ENCODE measurements at regions not wholly inside any gene's neighbourhood (a gene's known extent, or its start where the extent isn't known, plus 50 kb on each side); places are given as distances from the start of the nearest gene placed in this dataset.

- Histone ChIP-seq H3K4me3 (ENCODE audit: low read length) (no peak overlapping the region), H3K9me3 (ENCODE audit: low read depth, low read length) (no peaks in the 10 kb centered on the region)
Observed at GRCh38 chr9:126119731-126120130, 206.9 kb upstream of the MVB12B start.

GRCh38 chr9:126122901-126123616 lies 203.6 kb upstream of the MVB12B start:
- Histone ChIP-seq H3K27me3 (ENCODE audit: insufficient read depth, low read length) (no peaks in the 10 kb centered on the region), H3K4me3 (ENCODE audit: low read length) (no peak overlapping the region), H3K9me3 (ENCODE audit: low read depth, low read length) (no peaks in the 10 kb centered on the region), H3K4me1 (ENCODE audit: insufficient read depth, low read length) (no peaks in the 10 kb centered on the region)

More at GRCh38 chr9:126119731-126120130, 206.9 kb upstream of the MVB12B start:
- H3K4me1 ChIP-seq (ENCODE audit: insufficient read depth, low read length) = no peaks in the 10 kb centered on the region
- H3K27me3 ChIP-seq (ENCODE audit: insufficient read depth, low read length) = no peaks in the 10 kb centered on the region

- H3K9me3 ChIP-seq (ENCODE audit: low read depth, low read length) = no peaks in the 10 kb centered on the region
Observed at GRCh38 chr9:126123927-126124326, 202.7 kb upstream of the MVB12B start.

GRCh38 chr9:126125177-126125576 lies 201.5 kb upstream of the MVB12B start:
- H3K4me1 ChIP-seq (ENCODE audit: insufficient read depth, low read length) = no peaks in the 10 kb centered on the region
- H3K27me3 ChIP-seq (ENCODE audit: insufficient read depth, low read length) = no peaks in the 10 kb centered on the region
- H3K4me3 ChIP-seq (ENCODE audit: low read length) = no peak overlapping the region
- H3K9me3 ChIP-seq (ENCODE audit: low read depth, low read length) = no peaks in the 10 kb centered on the region

More at GRCh38 chr9:126123927-126124326, 202.7 kb upstream of the MVB12B start:
- Histone ChIP-seq H3K4me3 (ENCODE audit: low read length) (no peak overlapping the region), H3K4me1 (ENCODE audit: insufficient read depth, low read length) (no peaks in the 10 kb centered on the region), H3K27me3 (ENCODE audit: insufficient read depth, low read length) (no peaks in the 10 kb centered on the region)

- Histone ChIP-seq H3K27me3 (ENCODE audit: insufficient read depth, low read length) (no peaks in the 10 kb centered on the region), H3K4me3 (ENCODE audit: low read length) (no peak overlapping the region), H3K9me3 (ENCODE audit: low read depth, low read length) (no peaks in the 10 kb centered on the region), H3K4me1 (ENCODE audit: insufficient read depth, low read length) (no peaks in the 10 kb centered on the region)
Observed at GRCh38 chr9:126125577-126125976, 201.1 kb upstream of the MVB12B start.

GRCh38 chr9:126125992-126126409 lies 200.6 kb upstream of the MVB12B start:
- Histone ChIP-seq H3K4me3 (ENCODE audit: low read length) (no peak overlapping the region), H3K4me1 (ENCODE audit: insufficient read depth, low read length) (no peaks in the 10 kb centered on the region), H3K9me3 (ENCODE audit: low read depth, low read length) (no peaks in the 10 kb centered on the region), H3K27me3 (ENCODE audit: insufficient read depth, low read length) (no peaks in the 10 kb centered on the region)

GRCh38 chr9:126126807-126127206 lies 199.8 kb upstream of the MVB12B start:
- Histone ChIP-seq H3K4me1 (ENCODE audit: insufficient read depth, low read length) (no peaks in the 10 kb centered on the region), H3K4me3 (ENCODE audit: low read length) (no peak overlapping the region), H3K27me3 (ENCODE audit: insufficient read depth, low read length) (no peaks in the 10 kb centered on the region), H3K9me3 (ENCODE audit: low read depth, low read length) (no peaks in the 10 kb centered on the region)

- Histone ChIP-seq H3K4me3 (ENCODE audit: low read length) (no peak overlapping the region), H3K9me3 (ENCODE audit: low read depth, low read length) (no peaks in the 10 kb centered on the region), H3K27me3 (ENCODE audit: insufficient read depth, low read length) (peaks cover 3% of the 10 kb centered on the region), H3K4me1 (ENCODE audit: insufficient read depth, low read length) (no peaks in the 10 kb centered on the region)
Observed at GRCh38 chr9:126127591-126127990, 199.0 kb upstream of the MVB12B start.

GRCh38 chr9:126128494-126129142 lies 198.0 kb upstream of the MVB12B start:
- Histone ChIP-seq H3K4me1 (ENCODE audit: insufficient read depth, low read length) (no peaks in the 10 kb centered on the region), H3K27me3 (ENCODE audit: insufficient read depth, low read length) (peaks cover 4% of the 10 kb centered on the region), H3K9me3 (ENCODE audit: low read depth, low read length) (no peaks in the 10 kb centered on the region), H3K4me3 (ENCODE audit: low read length) (no peak overlapping the region)

- no peaks in the 10 kb centered on the region for H3K9me3 ChIP-seq (ENCODE audit: low read depth, low read length)
- no peaks in the 10 kb centered on the region for H3K4me1 ChIP-seq (ENCODE audit: insufficient read depth, low read length)
- peaks cover 4% of the 10 kb centered on the region for H3K27me3 ChIP-seq (ENCODE audit: insufficient read depth, low read length)
- H3K4me3 ChIP-seq (ENCODE audit: low read length) = no peak overlapping the region
Observed at GRCh38 chr9:126131066-126132010, 195.3 kb upstream of the MVB12B start.

- Histone ChIP-seq H3K9me3 (ENCODE audit: low read depth, low read length) (peaks cover 5% of the 10 kb centered on the region), H3K27me3 (ENCODE audit: insufficient read depth, low read length) (peaks cover 8% of the 10 kb centered on the region), H3K4me1 (ENCODE audit: insufficient read depth, low read length) (no peaks in the 10 kb centered on the region), H3K4me3 (ENCODE audit: low read length) (no peak overlapping the region)
Observed at GRCh38 chr9:126132746-126133145, 193.9 kb upstream of the MVB12B start.

GRCh38 chr9:126144196-126144595 lies 182.4 kb upstream of the MVB12B start:
- peaks cover 6% of the 10 kb centered on the region for H3K9me3 ChIP-seq (ENCODE audit: low read depth, low read length)
- H3K27me3 ChIP-seq (ENCODE audit: insufficient read depth, low read length) = peaks cover 6% of the 10 kb centered on the region
- H3K4me1 ChIP-seq (ENCODE audit: insufficient read depth, low read length) = no peaks in the 10 kb centered on the region
- H3K4me3 ChIP-seq (ENCODE audit: low read length) = no peak overlapping the region

- H3K27me3 ChIP-seq (ENCODE audit: insufficient read depth, low read length) = peaks cover 3% of the 10 kb centered on the region
Observed at GRCh38 chr9:126144603-126145456, 181.8 kb upstream of the MVB12B start.

GRCh38 chr9:126145887-126146253 lies 180.8 kb upstream of the MVB12B start:
- Histone ChIP-seq H3K4me3 (ENCODE audit: low read length) (no peak overlapping the region), H3K4me1 (ENCODE audit: insufficient read depth, low read length) (no peaks in the 10 kb centered on the region), H3K27me3 (ENCODE audit: insufficient read depth, low read length) (no peaks in the 10 kb centered on the region), H3K9me3 (ENCODE audit: low read depth, low read length) (peaks cover under 1% of the 10 kb centered on the region)

More at GRCh38 chr9:126144603-126145456, 181.8 kb upstream of the MVB12B start:
- Histone ChIP-seq H3K4me3 (ENCODE audit: low read length) (no peak overlapping the region), H3K4me1 (ENCODE audit: insufficient read depth, low read length) (no peaks in the 10 kb centered on the region), H3K9me3 (ENCODE audit: low read depth, low read length) (peaks cover 6% of the 10 kb centered on the region)
